ENCODE measurements at regions not wholly inside any gene's neighbourhood (a gene's known extent, or its start where the extent isn't known, plus 50 kb on each side); places are given as distances from the start of the nearest gene placed in this dataset.

DNA sequence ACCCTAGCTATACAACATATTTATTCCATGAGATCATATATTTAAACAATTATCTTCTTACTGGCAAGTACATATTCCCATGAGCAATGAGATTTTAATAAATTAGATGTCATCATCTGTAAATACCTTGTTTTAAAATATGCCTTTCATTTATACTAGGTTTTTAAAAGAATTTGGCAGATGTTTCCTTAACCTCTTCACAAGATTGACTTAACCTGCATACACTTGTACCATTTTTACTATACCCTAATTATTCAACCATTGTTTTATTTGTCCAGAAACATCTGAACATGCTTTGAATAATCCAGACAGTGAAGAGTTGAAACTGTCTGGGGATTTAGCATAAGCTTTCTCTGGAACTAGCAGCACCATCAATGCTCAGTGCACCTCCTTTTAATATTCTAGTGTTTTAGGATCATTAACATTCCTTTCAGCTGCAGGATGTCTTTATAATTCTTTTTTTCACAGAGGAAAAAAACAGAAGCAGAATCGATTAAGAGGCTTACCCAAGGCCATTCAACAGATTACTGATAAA lies 188.0 kb upstream of the TENT5A start:
- TF ChIP-seq, protein P1, sequence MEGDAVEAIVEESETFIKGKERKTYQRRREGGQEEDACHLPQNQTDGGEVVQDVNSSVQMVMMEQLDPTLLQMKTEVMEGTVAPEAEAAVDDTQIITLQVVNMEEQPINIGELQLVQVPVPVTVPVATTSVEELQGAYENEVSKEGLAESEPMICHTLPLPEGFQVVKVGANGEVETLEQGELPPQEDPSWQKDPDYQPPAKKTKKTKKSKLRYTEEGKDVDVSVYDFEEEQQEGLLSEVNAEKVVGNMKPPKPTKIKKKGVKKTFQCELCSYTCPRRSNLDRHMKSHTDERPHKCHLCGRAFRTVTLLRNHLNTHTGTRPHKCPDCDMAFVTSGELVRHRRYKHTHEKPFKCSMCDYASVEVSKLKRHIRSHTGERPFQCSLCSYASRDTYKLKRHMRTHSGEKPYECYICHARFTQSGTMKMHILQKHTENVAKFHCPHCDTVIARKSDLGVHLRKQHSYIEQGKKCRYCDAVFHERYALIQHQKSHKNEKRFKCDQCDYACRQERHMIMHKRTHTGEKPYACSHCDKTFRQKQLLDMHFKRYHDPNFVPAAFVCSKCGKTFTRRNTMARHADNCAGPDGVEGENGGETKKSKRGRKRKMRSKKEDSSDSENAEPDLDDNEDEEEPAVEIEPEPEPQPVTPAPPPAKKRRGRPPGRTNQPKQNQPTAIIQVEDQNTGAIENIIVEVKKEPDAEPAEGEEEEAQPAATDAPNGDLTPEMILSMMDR (IDR thresholded peaks at IDR 0.05), result no peak
- TF ChIP-seq POLR2A (IDR thresholded peaks at IDR 0.05) (no peak), EP300 (IDR thresholded peaks at IDR 0.05) (no peak), POLR2AphosphoS5 (IDR thresholded peaks at IDR 0.05) (no peak)
